ENCODE measurements at regions not wholly inside any gene's neighbourhood (a gene's known extent, or its start where the extent isn't known, plus 50 kb on each side); places are given as distances from the start of the nearest gene placed in this dataset.

GRCh38 chr5:96125231-96125891 is 163.7 kb upstream of the ELL2 start:
- CTCF ChIA-PET = no interaction called here
- POLR2A ChIA-PET = no interaction called here
- Histone ChIP-seq H3K27me3 (ENCODE audit: control insufficient read depth in 2 of 2, insufficient read depth in 2 of 2, low read length in 2 of 2) (no peaks in the 10 kb centered on the region), H3K9ac (replicated peaks; ENCODE audit: extremely low read depth, insufficient read depth, low read length) (no peak overlapping the region), H3K4me3 (replicated peaks in 1 of 3; ENCODE audit: insufficient read depth in 1 of 3, low read depth in 1 of 3, low read length in 3 of 3) (no peak overlapping the region), H4K20me1 (replicated peaks; ENCODE audit: control insufficient read depth, extremely low read depth, insufficient read depth, low read length) (no peaks in the 10 kb centered on the region), H3K4me1 (ENCODE audit: control insufficient read depth, extremely low read depth, insufficient read depth, low read length) (no peaks in the 10 kb centered on the region), H2AFZ (ENCODE audit: low read depth, low read length) (peak overlapping the region; percentile 49), H3K36me3 (ENCODE audit: control insufficient read depth in 2 of 2, extremely low read depth in 1 of 2, insufficient read depth in 2 of 2, low read length in 2 of 2) (no peaks in the 10 kb centered on the region), H3K4me2 (ENCODE audit: insufficient read depth, low read length) (no peak overlapping the region), H3K27ac (ENCODE audit: insufficient read depth, low read depth, low read length) (no peak overlapping the region), H3K9me1 (replicated peaks; ENCODE audit: control insufficient read depth, extremely low read depth, insufficient read depth, low read length) (no peaks in the 10 kb centered on the region), H3K79me2 (ENCODE audit: control insufficient read depth, insufficient read depth, low read length) (no peaks in the 10 kb centered on the region), H3K9me3 (replicated peaks; ENCODE audit: control insufficient read depth, insufficient read depth, low read length) (no peaks in the 10 kb centered on the region)
- DNase-seq (ENCODE audit: low read depth, low spot score) = peak; percentile 70
- intact Hi-C loops (cut with micrococcal nuclease) (no loop called here), dilution Hi-C loops (cut with MboI; ENCODE audit: extremely low pct_ligation_motif_present, low sequenced_read_pairs) (no loop called here)
- BruUV-seq (replicated peaks) = no TSS peak
- FAIRE-seq = peak; percentile 15
- no peak for TF ChIP-seq POLR2A (IDR thresholded peaks at IDR 0.05; ENCODE audit: low read depth, low read length)
- TF ChIP-seq JUN (IDR thresholded peaks at IDR 0.05; ENCODE audit: borderline replicate concordance, insufficient read depth, insufficient read length, low read depth) = no peak
- no peak for TF ChIP-seq CTCF (IDR thresholded peaks at IDR 0.05; ENCODE audit: extremely low read depth in 1 of 2, insufficient read depth in 1 of 2, low read depth in 1 of 2, low read length in 2 of 2)
- TF ChIP-seq FOS (IDR thresholded peaks at IDR 0.05; ENCODE audit: borderline replicate concordance, insufficient read depth, low read length) = no peak
- TF ChIP-seq POLR2AphosphoS5 (IDR thresholded peaks at IDR 0.05; ENCODE audit: insufficient read depth, low read depth, low read length) = no peak
- no peak for TF ChIP-seq MAX (IDR thresholded peaks at IDR 0.05; ENCODE audit: insufficient read depth, insufficient read length)
- no peak for TF ChIP-seq GATA2 (IDR thresholded peaks at IDR 0.05; ENCODE audit: insufficient read depth, insufficient read length, low read depth, low read length)
- TF ChIP-seq MYC (IDR thresholded peaks at IDR 0.05; ENCODE audit: low read depth, low read length) = no peak
